DND-41 (cell line): ENCODE measurements at regions not wholly inside any gene's neighbourhood (a gene's known extent, or its start where the extent isn't known, plus 50 kb on each side); places are given as distances from the start of the nearest gene placed in this dataset.

Experiments used
- ATAC-seq: fragments of 200-7000 bp; cut with Tn5 transposase; 3 replicates; pipeline ENCODE4 v1.9.1; 2021; ENCODE audit warnings: low read depth; ENCODE audit not compliant: insufficient read depth
- DNase-seq: peaks from one replicate; pipeline ENCODE4 v3.0.0-alpha.2; 2020
- H2AFZ ChIP-seq: 2 replicates; pipeline ENCODE4 v1.6.0; 2012; ENCODE audit warnings: low read depth, low read length
- H3K27ac ChIP-seq: 2 replicates; pipeline ENCODE4 v1.5.1; 2012; ENCODE audit warnings: low read length, inconsistent platforms
- H3K27me3 ChIP-seq: fragments of 200-600 bp; sonication (generic); 2 replicates; pipeline ENCODE4 v1.6.0; 2012; ENCODE audit warnings: low read length, mild to moderate bottlenecking, inconsistent platforms; ENCODE audit not compliant: insufficient read depth, poor library complexity
- H3K36me3 ChIP-seq: 2 replicates; pipeline ENCODE4 v1.5.1; 2012; ENCODE audit warnings: low read length, inconsistent platforms; ENCODE audit not compliant: insufficient read depth
- H3K4me1 ChIP-seq: 2 replicates; pipeline ENCODE4 v1.5.1; 2012; ENCODE audit warnings: mild to moderate bottlenecking, low read length; ENCODE audit not compliant: insufficient read depth
- H3K4me2 ChIP-seq: 2 replicates; pipeline ENCODE4 v1.6.0; 2012; ENCODE audit warnings: mild to moderate bottlenecking, moderate library complexity, low read length, inconsistent platforms; ENCODE audit not compliant: insufficient read depth
- H3K4me3 ChIP-seq, 2 experiments: fragments of 200-600 bp in 1 of 2; shearing (Covaris generic) in 1 of 2; 2 replicates each; pipeline ENCODE4 v1.5.1; 2012 to 2016; ENCODE audit warnings: inconsistent platforms in 2 of 2, low read length in 2 of 2, mild to moderate bottlenecking in 2 of 2, low read depth in 1 of 2, moderate library complexity in 1 of 2
- H3K79me2 ChIP-seq: 2 replicates; pipeline ENCODE4 v1.6.0; 2012; ENCODE audit warnings: low read length, inconsistent platforms; ENCODE audit not compliant: insufficient read depth
- H3K9ac ChIP-seq: 2 replicates; pipeline ENCODE4 v1.6.0; 2012; ENCODE audit warnings: low read depth, mild to moderate bottlenecking, inconsistent platforms, low read length, moderate library complexity
- H3K9me3 ChIP-seq: 2 replicates; pipeline ENCODE4 v1.5.1; 2012; ENCODE audit warnings: low read length, moderate library complexity, mild to moderate bottlenecking, inconsistent platforms; ENCODE audit not compliant: insufficient read depth, severe bottlenecking
- H4K20me1 ChIP-seq: 2 replicates; pipeline ENCODE4 v1.6.0; 2012; ENCODE audit warnings: low read length; ENCODE audit not compliant: insufficient read depth
- EZH2 ChIP-seq: IDR thresholded peaks from 3 replicates; pipeline ENCODE4 v1.6.1; 2012; ENCODE audit warnings: borderline replicate concordance, low read depth, mild to moderate bottlenecking, moderate library complexity, low read length, inconsistent platforms; ENCODE audit not compliant: severe bottlenecking
- TF ChIP-seq, protein P1 (sequence below): IDR thresholded peaks from 2 replicates; pipeline ENCODE4 v1.5.1; 2012; ENCODE audit warnings: borderline replicate concordance, low read length, moderate library complexity, mild to moderate bottlenecking; ENCODE audit not compliant: poor library complexity, severe bottlenecking; ENCODE audit errors: extremely low read depth

DNA sequence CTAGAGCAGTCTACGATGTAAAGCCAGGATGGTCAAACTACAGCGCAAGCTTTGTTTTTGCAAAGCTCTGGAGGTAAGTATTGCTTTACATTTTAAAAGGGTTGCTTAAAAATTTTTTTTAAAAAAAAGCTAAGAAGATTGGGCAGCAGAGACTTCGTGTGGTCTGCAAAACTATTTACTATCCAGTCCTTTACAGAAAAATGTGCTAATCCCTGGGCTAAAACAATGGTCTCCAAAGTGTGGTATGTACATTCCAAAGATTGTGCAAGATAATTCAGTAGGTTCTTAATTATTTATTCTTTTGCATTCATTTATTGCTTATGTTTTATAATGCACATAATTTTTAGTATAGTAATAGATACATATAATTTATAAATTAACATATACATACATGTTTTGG is 113.2 kb downstream of the MFAP3L start:
- ATAC-seq, result no peak
- no peaks in the 10 kb centered on the region for H3K36me3 ChIP-seq
- no peak for TF ChIP-seq EZH2
- TF ChIP-seq, protein P1, sequence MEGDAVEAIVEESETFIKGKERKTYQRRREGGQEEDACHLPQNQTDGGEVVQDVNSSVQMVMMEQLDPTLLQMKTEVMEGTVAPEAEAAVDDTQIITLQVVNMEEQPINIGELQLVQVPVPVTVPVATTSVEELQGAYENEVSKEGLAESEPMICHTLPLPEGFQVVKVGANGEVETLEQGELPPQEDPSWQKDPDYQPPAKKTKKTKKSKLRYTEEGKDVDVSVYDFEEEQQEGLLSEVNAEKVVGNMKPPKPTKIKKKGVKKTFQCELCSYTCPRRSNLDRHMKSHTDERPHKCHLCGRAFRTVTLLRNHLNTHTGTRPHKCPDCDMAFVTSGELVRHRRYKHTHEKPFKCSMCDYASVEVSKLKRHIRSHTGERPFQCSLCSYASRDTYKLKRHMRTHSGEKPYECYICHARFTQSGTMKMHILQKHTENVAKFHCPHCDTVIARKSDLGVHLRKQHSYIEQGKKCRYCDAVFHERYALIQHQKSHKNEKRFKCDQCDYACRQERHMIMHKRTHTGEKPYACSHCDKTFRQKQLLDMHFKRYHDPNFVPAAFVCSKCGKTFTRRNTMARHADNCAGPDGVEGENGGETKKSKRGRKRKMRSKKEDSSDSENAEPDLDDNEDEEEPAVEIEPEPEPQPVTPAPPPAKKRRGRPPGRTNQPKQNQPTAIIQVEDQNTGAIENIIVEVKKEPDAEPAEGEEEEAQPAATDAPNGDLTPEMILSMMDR, result no peak
- H2AFZ ChIP-seq, result no peak overlapping the region
- no peaks in the 10 kb centered on the region for H3K9me3 ChIP-seq
- no peak overlapping the region for H3K27ac ChIP-seq
- no peak for DNase-seq
- no peaks in the 10 kb centered on the region for H4K20me1 ChIP-seq
- no peak overlapping the region for H3K4me2 ChIP-seq
- H3K4me1 ChIP-seq, result no peaks in the 10 kb centered on the region
- no peak overlapping the region for H3K9ac ChIP-seq
- no peaks in the 10 kb centered on the region for H3K79me2 ChIP-seq
- no peaks in the 10 kb centered on the region for H3K27me3 ChIP-seq
- H3K4me3 ChIP-seq, result no peak overlapping the region

DNA sequence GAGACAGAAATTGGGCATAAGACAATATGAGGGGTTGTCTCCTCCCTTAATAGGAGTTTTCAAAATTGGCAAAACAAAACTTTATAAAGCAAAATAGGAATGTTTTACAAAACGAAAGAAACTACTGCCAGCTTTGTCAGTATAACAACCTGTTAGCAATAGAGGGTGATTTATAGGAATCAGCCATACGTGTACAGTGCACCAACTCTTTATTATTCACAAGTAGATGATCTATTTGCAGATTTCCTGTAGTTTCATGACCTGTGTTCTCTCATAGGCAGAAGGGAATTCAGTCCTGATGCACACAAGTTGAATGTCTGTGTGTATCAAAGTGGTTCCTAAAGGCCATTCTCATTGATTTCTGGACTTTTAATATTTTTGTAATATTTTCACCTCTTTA is 116.3 kb downstream of the MFAP3L start:
- Histone ChIP-seq H3K27ac (no peak overlapping the region), H3K36me3 (no peaks in the 10 kb centered on the region), H3K4me2 (no peak overlapping the region), H3K4me3 (no peak overlapping the region), H3K79me2 (no peaks in the 10 kb centered on the region), H2AFZ (no peak overlapping the region), H3K9ac (no peak overlapping the region), H3K4me1 (no peaks in the 10 kb centered on the region), H3K9me3 (no peaks in the 10 kb centered on the region), H3K27me3 (no peaks in the 10 kb centered on the region), H4K20me1 (no peaks in the 10 kb centered on the region)
- ATAC-seq, result no peak
- TF ChIP-seq, protein P1, result no peak
- no peak for TF ChIP-seq EZH2
- DNase-seq, result no peak

DNA sequence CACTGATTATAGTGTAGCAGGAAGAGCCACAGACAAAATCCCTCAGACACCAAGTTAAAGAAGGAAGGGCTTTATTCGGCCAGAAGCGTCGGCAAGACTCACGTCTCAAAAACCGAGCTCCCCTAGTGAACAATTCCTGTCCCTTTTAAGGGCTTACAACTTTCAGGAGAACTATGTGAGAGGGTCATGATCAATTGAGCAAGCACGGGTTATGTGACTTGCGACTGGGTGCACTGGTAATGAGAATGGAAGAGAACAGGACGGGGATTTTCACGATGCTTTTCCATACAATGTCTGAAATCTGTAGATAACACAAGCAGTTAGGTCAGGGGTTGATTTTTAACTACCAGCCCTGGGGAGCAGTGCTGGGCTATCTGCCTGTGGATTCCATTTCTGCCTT is 116.7 kb downstream of the MFAP3L start:
- ATAC-seq, result no peak
- H3K9ac ChIP-seq, result no peak overlapping the region
- no peaks in the 10 kb centered on the region for H3K4me1 ChIP-seq
- H3K79me2 ChIP-seq, result no peaks in the 10 kb centered on the region
- no peak overlapping the region for H3K4me2 ChIP-seq
- no peaks in the 10 kb centered on the region for H4K20me1 ChIP-seq
- no peaks in the 10 kb centered on the region for H3K27me3 ChIP-seq
- TF ChIP-seq, protein P1, result no peak
- TF ChIP-seq EZH2, result no peak
- no peak overlapping the region for H3K27ac ChIP-seq
- H2AFZ ChIP-seq, result no peak overlapping the region
- no peak overlapping the region for H3K4me3 ChIP-seq
- H3K9me3 ChIP-seq, result no peaks in the 10 kb centered on the region
- no peaks in the 10 kb centered on the region for H3K36me3 ChIP-seq
- DNase-seq, result no peak

DNA sequence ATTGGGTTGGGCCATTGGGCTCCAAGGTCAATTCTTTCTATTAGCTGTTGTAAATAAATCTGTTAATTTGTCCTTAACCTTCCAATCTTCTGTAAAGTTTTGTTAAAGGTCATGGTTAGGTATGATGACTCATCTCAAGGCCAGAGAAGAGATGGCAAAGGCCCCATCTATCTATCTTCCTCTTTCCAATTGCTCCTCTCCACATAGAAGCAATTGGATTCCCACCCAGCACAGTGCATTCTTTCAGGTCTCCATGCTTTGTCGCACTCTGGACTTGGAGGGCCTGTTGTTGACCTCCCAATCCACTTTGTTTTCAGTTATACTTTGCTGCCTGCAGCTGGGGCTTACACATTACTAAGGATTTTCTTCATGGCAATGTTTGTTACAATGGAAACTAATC is 118.5 kb downstream of the MFAP3L start:
- Histone ChIP-seq H3K4me1 (no peaks in the 10 kb centered on the region), H3K79me2 (no peaks in the 10 kb centered on the region), H2AFZ (no peak overlapping the region), H3K9me3 (no peaks in the 10 kb centered on the region), H3K36me3 (no peaks in the 10 kb centered on the region), H3K27me3 (no peaks in the 10 kb centered on the region), H3K4me2 (no peak overlapping the region), H3K4me3 (no peak overlapping the region), H3K9ac (no peak overlapping the region), H3K27ac (no peak overlapping the region), H4K20me1 (no peaks in the 10 kb centered on the region)
- TF ChIP-seq, protein P1, result no peak
- no peak for TF ChIP-seq EZH2
- DNase-seq (no peak), ATAC-seq (no peak)
